ENCODE measurements at regions not wholly inside any gene's neighbourhood (a gene's known extent, or its start where the extent isn't known, plus 50 kb on each side); places are given as distances from the start of the nearest gene placed in this dataset.

- no peak for TF ChIP-seq CTCF (IDR thresholded peaks at IDR 0.05)
- no peak for TF ChIP-seq EP300 (IDR thresholded peaks at IDR 0.05)
Measured at GRCh38 chr5:67858471-67859031, 357.0 kb upstream of the PIK3R1 start.

Measured in tibial nerve (tissue), 4 donors.